Heart left ventricle (tissue), 13 donors: ENCODE measurements at regions not wholly inside any gene's neighbourhood (a gene's known extent, or its start where the extent isn't known, plus 50 kb on each side); places are given as distances from the start of the nearest gene placed in this dataset.

Experiments
- POLR2A ChIP-seq, 2 donors: fragments of 450-650 bp; IDR thresholded peaks; one replicate each; pipeline ENCODE4 v1.6.1; 2017; ENCODE audit warnings: antibody characterized with exemption in 2 of 2, mild to moderate bottlenecking in 2 of 2, moderate library complexity in 2 of 2
- TF ChIP-seq, protein P1 (sequence below), 12 donors: fragments of 200-600 bp; sonication (generic) in 4 of 12; IDR thresholded peaks; one replicate each; pipeline versions ENCODE4 v1.5.0 to v1.8.0; 2018 to 2022; ENCODE audit warnings: antibody characterized with exemption in 12 of 12, mild to moderate bottlenecking in 5 of 12
- donor health status: ischemic (EF 13 %, LVEDD 7.1; RV severe dilation, severe dysfunction).
- donor health status: DM: no; HTN: yes; CAD: no.
- donor health status: DM: no; HTN: no; CAD: no.
- donor health status: ischemic (EF 25% LVEDD 6.9; RV normal size, moderate dysfunction).
- donor health status: ischemic (EF 25% LVEDD 5.7; RV mildly dilated, moderate dysfunction).
- donor health status: ischemic (EF 35%, LVEDD 5.7; RV mildly dilated, moderate dysfunction).
- donor health status: nonischemic (EF 11% LVEDD 7.7; RV severe dilation, severe dysfunction).
- donor health status: DM: yes; HTN: yes; CAD: no.
- donor health status: PGD.
- donor health status: ischemic (EF 29% LVEDD 5.4; RV normal size, mild dysfunction).
- donor health status: nonischemic (EF 23%, LVEDD 6.1; RV moderate dilation, normal function).

DNA sequence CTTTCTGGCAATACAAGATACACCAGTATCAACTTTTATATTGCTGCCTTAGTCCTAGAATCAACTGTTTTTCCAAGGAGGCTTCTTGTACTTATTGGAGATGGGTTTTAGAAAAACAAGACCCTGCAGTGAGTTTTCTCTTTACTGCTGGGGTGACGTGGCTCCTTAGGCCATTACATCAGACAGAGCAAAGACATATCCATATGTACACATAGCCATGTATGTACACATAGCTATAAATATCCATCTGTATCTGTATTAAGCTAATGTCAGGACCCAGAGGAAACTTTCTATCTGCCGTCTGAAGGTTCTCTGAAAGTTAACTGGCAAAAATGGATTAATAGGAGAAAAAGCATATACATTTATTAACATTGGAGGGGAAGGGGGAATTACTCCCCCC is 607.4 kb downstream of the POM121L12 start:
- TF ChIP-seq, protein P1, sequence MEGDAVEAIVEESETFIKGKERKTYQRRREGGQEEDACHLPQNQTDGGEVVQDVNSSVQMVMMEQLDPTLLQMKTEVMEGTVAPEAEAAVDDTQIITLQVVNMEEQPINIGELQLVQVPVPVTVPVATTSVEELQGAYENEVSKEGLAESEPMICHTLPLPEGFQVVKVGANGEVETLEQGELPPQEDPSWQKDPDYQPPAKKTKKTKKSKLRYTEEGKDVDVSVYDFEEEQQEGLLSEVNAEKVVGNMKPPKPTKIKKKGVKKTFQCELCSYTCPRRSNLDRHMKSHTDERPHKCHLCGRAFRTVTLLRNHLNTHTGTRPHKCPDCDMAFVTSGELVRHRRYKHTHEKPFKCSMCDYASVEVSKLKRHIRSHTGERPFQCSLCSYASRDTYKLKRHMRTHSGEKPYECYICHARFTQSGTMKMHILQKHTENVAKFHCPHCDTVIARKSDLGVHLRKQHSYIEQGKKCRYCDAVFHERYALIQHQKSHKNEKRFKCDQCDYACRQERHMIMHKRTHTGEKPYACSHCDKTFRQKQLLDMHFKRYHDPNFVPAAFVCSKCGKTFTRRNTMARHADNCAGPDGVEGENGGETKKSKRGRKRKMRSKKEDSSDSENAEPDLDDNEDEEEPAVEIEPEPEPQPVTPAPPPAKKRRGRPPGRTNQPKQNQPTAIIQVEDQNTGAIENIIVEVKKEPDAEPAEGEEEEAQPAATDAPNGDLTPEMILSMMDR (IDR thresholded peaks at IDR 0.05), result no peak
- TF ChIP-seq POLR2A (IDR thresholded peaks at IDR 0.05), result no peak
